ENCODE measurements at regions not wholly inside any gene's neighbourhood (a gene's known extent, or its start where the extent isn't known, plus 50 kb on each side); places are given as distances from the start of the nearest gene placed in this dataset.

DNA sequence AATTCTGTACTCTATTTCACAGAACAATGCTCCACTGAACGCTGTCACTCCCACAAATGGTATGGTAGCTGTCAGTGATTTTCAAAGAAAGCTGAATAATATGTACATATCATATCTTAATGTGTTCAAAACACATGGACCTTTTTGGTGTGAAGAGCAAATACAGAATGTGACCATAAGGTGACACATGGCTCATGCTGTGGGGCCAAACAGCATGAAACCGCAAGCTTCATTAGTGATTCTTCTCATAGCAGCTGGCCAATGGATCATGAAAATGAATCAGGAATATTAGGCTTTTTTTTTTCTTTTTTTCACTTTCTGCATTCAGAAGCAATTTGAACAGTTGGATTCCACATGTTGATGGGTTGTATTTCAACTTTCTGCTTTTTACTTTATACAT is 54.9 kb upstream of the CDH9 start:
- TF ChIP-seq, protein P1, sequence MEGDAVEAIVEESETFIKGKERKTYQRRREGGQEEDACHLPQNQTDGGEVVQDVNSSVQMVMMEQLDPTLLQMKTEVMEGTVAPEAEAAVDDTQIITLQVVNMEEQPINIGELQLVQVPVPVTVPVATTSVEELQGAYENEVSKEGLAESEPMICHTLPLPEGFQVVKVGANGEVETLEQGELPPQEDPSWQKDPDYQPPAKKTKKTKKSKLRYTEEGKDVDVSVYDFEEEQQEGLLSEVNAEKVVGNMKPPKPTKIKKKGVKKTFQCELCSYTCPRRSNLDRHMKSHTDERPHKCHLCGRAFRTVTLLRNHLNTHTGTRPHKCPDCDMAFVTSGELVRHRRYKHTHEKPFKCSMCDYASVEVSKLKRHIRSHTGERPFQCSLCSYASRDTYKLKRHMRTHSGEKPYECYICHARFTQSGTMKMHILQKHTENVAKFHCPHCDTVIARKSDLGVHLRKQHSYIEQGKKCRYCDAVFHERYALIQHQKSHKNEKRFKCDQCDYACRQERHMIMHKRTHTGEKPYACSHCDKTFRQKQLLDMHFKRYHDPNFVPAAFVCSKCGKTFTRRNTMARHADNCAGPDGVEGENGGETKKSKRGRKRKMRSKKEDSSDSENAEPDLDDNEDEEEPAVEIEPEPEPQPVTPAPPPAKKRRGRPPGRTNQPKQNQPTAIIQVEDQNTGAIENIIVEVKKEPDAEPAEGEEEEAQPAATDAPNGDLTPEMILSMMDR (conservative IDR thresholded peaks at IDR 0.05 in 1 of 2, IDR thresholded peaks at IDR 0.05 in 1 of 2; ENCODE audit: low read depth in 1 of 2, low read length in 2 of 2), result no peak
- no peak for TF ChIP-seq EZH2 (IDR thresholded peaks at IDR 0.05; ENCODE audit: low read length, missing control alignments)

Data from fibroblast of lung (primary cell).